PC-9 (cell line): ENCODE measurements at regions not wholly inside any gene's neighbourhood (a gene's known extent, or its start where the extent isn't known, plus 50 kb on each side); places are given as distances from the start of the nearest gene placed in this dataset.

Experiments used
- BruUV-seq: library from RNA; stranded (reverse); fragments of 400-500 nt; replicated peaks from 2 replicates; lab custom pipeline; 2021; lab: Mats Ljungman, UMichigan
- CTCF ChIA-PET: fragments of 300-600 bp; sonication (Branson Sonifier 250); formaldehyde crosslinking; loops from one replicate; lab custom pipeline; 2022; ENCODE audit warnings: antibody characterized with exemption; lab: Charles Lee
- POLR2A ChIA-PET: fragments of 300-600 bp; sonication (Branson Sonifier 250); formaldehyde crosslinking; loops from one replicate; lab custom pipeline; 2022; ENCODE audit warnings: antibody characterized with exemption; ENCODE audit not compliant: unreplicated experiment; lab: Charles Lee
- DNase-seq, 2 experiments: peaks; one replicate each; pipeline versions ENCODE4 v3.0.0 to v3.0.0-alpha.2; 2015 to 2022; ENCODE audit warnings: mixed read lengths in 1 of 2
- H2AFZ ChIP-seq: fragments of 200-600 bp; sonication (generic); 2 replicates; pipeline ENCODE4 v1.8.1; 2017; ENCODE audit warnings: antibody characterized with exemption
- H3F3A ChIP-seq: fragments of 200-600 bp; sonication (generic); 2 replicates; pipeline ENCODE4 v1.8.1; 2017; ENCODE audit warnings: antibody characterized with exemption, mild to moderate bottlenecking, low read depth; ENCODE audit not compliant: insufficient read depth
- H3K27ac ChIP-seq: fragments of 200-600 bp; sonication (generic); 2 replicates; pipeline ENCODE4 v1.6.1; 2016; ENCODE audit warnings: mixed run types
- H3K27me3 ChIP-seq: fragments of 200-600 bp; sonication (generic); 2 replicates; pipeline ENCODE4 v1.6.1; 2016; ENCODE audit warnings: low read depth, mixed run types; ENCODE audit not compliant: insufficient read depth
- H3K36me3 ChIP-seq: fragments of 200-600 bp; sonication (generic); 2 replicates; pipeline ENCODE4 v1.6.1; 2016; ENCODE audit warnings: low read depth, mixed run types
- H3K4me1 ChIP-seq: fragments of 200-600 bp; sonication (generic); replicated peaks from 2 replicates; pipeline ENCODE4 v1.6.1; 2016; ENCODE audit warnings: mixed run types; ENCODE audit not compliant: insufficient read depth
- H3K4me2 ChIP-seq: fragments of 200-600 bp; sonication (generic); 2 replicates; pipeline ENCODE4 v1.6.1; 2017; ENCODE audit warnings: mixed run types
- H3K4me3 ChIP-seq: fragments of 200-600 bp; sonication (generic); 2 replicates; pipeline ENCODE4 v1.6.1; 2016; ENCODE audit warnings: mixed run types
- H3K79me2 ChIP-seq: fragments of 200-600 bp; sonication (generic); 2 replicates; pipeline ENCODE4 v1.6.1; 2017; ENCODE audit warnings: low read depth, mixed run types
- H3K9me2 ChIP-seq: fragments of 200-600 bp; sonication (generic); 2 replicates; pipeline ENCODE4 v1.8.1; 2017; ENCODE audit warnings: mild to moderate bottlenecking; ENCODE audit not compliant: insufficient read depth
- H3K9me3 ChIP-seq: fragments of 200-600 bp; sonication (generic); 2 replicates; pipeline ENCODE4 v1.8.1; 2016; ENCODE audit warnings: low read depth; ENCODE audit not compliant: insufficient read depth
- H4K20me1 ChIP-seq: fragments of 200-600 bp; sonication (generic); 2 replicates; pipeline ENCODE4 v1.8.1; 2017; ENCODE audit not compliant: insufficient read depth
- EZH2 ChIP-seq: fragments of 200-600 bp; sonication (generic); IDR thresholded peaks from 2 replicates; pipeline ENCODE4 v1.8.0; 2017; ENCODE audit warnings: antibody characterized with exemption, low read depth
- intact Hi-C: fragments of 100-400 bp; cut with micrococcal nuclease; formaldehyde crosslinking; loops from one replicate; pipeline ENCODE4 v1.10.0; 2022; ENCODE audit not compliant: unreplicated experiment
- TF ChIP-seq, protein P1 (sequence below): fragments of 200-600 bp; sonication (generic); conservative IDR thresholded peaks from 2 replicates; pipeline ENCODE4 v1.6.1; 2017; ENCODE audit warnings: mixed run types, antibody characterized with exemption, mild to moderate bottlenecking, moderate library complexity

- BruUV-seq, result no TSS peak
- POLR2A ChIA-PET, result interaction anchor here (0.6 kb wide), 1 partner anchor 393 kb away, joined by 3 read pairs; no protein-coding TSS in a partner anchor
- DNase-seq, result no peak
- H3K4me1 ChIP-seq, result no peaks in the 10 kb centered on the region
- H2AFZ ChIP-seq, result no peak overlapping the region
- TF ChIP-seq, protein P1, sequence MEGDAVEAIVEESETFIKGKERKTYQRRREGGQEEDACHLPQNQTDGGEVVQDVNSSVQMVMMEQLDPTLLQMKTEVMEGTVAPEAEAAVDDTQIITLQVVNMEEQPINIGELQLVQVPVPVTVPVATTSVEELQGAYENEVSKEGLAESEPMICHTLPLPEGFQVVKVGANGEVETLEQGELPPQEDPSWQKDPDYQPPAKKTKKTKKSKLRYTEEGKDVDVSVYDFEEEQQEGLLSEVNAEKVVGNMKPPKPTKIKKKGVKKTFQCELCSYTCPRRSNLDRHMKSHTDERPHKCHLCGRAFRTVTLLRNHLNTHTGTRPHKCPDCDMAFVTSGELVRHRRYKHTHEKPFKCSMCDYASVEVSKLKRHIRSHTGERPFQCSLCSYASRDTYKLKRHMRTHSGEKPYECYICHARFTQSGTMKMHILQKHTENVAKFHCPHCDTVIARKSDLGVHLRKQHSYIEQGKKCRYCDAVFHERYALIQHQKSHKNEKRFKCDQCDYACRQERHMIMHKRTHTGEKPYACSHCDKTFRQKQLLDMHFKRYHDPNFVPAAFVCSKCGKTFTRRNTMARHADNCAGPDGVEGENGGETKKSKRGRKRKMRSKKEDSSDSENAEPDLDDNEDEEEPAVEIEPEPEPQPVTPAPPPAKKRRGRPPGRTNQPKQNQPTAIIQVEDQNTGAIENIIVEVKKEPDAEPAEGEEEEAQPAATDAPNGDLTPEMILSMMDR, result no peak
- TF ChIP-seq EZH2, result no peak
- CTCF ChIA-PET, result no interaction called here
- intact Hi-C loops, result no loop called here
- no peak overlapping the region for H3K27ac ChIP-seq
- no peaks in the 10 kb centered on the region for H3K36me3 ChIP-seq
- H3K27me3 ChIP-seq, result no peaks in the 10 kb centered on the region
- no peaks in the 10 kb centered on the region for H3K79me2 ChIP-seq
- no peaks in the 10 kb centered on the region for H4K20me1 ChIP-seq
- H3K9me2 ChIP-seq, result no peaks in the 10 kb centered on the region
- no peaks in the 10 kb centered on the region for H3K9me3 ChIP-seq
- no peaks in the 10 kb centered on the region for H3F3A ChIP-seq
- no peak overlapping the region for H3K4me2 ChIP-seq
- no peak overlapping the region for H3K4me3 ChIP-seq
These were observed 265.5 kb downstream of the TBX18 start for GRCh38 chr6:84498905-84499304.

DNA sequence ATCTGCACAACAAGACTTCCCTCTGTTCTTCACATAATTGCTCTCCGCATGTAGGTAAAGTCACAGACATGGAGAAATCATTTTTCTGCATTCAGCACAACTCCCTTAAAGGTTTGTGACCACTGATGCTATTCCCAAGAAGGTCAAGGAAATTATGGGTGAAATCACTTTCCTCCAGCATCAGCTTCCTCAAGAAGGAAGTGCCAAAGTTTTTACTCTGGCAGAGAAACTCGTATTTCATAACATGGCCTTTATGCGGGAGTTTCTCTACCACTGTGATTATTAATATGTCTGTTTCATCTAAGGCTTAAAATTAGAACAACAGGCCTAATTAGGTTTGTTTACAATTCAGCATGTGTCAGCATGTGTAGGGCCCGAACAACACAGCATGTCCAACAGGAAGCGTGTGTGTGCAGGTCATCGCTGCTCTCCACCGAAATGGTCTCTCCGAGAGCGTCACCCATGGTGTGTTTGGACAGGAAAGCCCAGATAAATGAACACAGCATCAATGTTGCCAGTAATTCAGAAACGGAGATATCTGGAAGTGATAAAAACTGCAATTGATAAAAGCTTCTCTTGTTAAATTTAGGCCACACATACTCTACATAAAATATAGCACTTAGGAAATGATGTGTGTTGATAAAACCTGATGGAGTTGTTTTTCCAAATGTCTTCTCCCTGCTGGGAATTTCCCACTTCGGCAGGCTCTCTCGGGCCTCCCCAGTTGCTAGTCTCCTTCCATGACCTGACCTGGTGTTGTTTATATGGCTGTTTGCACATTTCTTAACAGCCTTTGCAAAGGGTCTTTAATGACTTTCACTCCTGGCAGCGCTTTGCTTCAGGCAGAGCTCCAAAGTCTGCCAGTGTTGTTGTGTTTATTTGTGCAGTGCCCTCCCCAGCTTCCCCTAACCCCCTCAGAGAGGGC, 265.1 kb upstream of the CEP162 start:
- Histone ChIP-seq H3K27me3 (no peaks in the 10 kb centered on the region), H3K79me2 (no peaks in the 10 kb centered on the region), H2AFZ (no peak overlapping the region), H3K36me3 (no peaks in the 10 kb centered on the region), H4K20me1 (no peaks in the 10 kb centered on the region), H3K4me1 (no peaks in the 10 kb centered on the region), H3K9me2 (no peaks in the 10 kb centered on the region), H3K27ac (no peak overlapping the region), H3F3A (no peaks in the 10 kb centered on the region), H3K9me3 (no peaks in the 10 kb centered on the region), H3K4me2 (no peak overlapping the region), H3K4me3 (no peak overlapping the region)
- intact Hi-C loops, result no loop called here
- POLR2A ChIA-PET, result no interaction called here
- CTCF ChIA-PET, result interaction anchor here (0.6 kb wide), 1 partner anchor 1110 kb away, joined by 3 read pairs; no protein-coding TSS in a partner anchor
- no peak for DNase-seq
- TF ChIP-seq, protein P1, result no peak
- no peak for TF ChIP-seq EZH2
- no TSS peak for BruUV-seq

GRCh38 chr6:84489598-84489997, 262.2 kb upstream of the CEP162 start:
- Histone ChIP-seq H3F3A (no peaks in the 10 kb centered on the region), H3K4me1 (no peaks in the 10 kb centered on the region), H3K4me2 (no peak overlapping the region), H3K27ac (no peak overlapping the region), H2AFZ (no peak overlapping the region), H3K4me3 (no peak overlapping the region), H3K9me3 (no peaks in the 10 kb centered on the region), H4K20me1 (no peaks in the 10 kb centered on the region), H3K9me2 (no peaks in the 10 kb centered on the region), H3K27me3 (no peaks in the 10 kb centered on the region), H3K36me3 (no peaks in the 10 kb centered on the region), H3K79me2 (no peaks in the 10 kb centered on the region)
- no TSS peak for BruUV-seq
- intact Hi-C loops, result no loop called here
- ChIA-PET CTCF (no interaction called here), POLR2A (no interaction called here)
- no peak for TF ChIP-seq EZH2
- TF ChIP-seq, protein P1, result no peak
- DNase-seq, result no peak
